IPS-11a (cell line): ENCODE measurements at regions not wholly inside any gene's neighbourhood (a gene's known extent, or its start where the extent isn't known, plus 50 kb on each side); places are given as distances from the start of the nearest gene placed in this dataset.

Experiments
- H3K4me3 ChIP-seq: one replicate; pipeline ENCODE4 v1.5.1; 2013; ENCODE audit warnings: low read depth, low read length, control low read depth

- H3K4me3 ChIP-seq: no peak overlapping the region
Observed at GRCh38 chr13:55554741-55555140, 1586.0 kb upstream of the PRR20A start.

DNA sequence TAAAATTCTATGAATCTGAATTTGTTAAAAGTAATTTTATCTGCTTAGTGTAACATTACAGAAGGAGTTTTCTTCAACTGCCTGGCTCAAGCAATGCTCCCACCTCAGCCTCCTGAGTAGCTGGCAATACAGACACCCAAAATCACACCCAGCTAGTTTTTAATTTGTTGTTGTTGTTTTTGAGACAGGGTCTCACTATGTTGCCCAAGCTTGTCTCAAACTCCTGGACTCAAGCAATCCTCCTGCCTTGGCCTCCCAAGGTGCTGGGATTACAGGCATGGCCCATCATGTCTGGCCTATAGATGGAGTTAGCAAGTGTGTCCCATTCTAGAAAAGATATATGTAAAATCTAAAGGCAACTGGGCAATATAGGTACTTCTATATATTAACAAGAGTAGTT is 1580.4 kb upstream of the PRR20A start:
- H3K4me3 ChIP-seq: no peak overlapping the region

- no peak overlapping the region for H3K4me3 ChIP-seq
Observed at GRCh38 chr13:55563267-55563666, 1577.5 kb upstream of the PRR20A start.

GRCh38 chr13:55566334-55566733 is 1574.4 kb upstream of the PRR20A start:
- no peak overlapping the region for H3K4me3 ChIP-seq

DNA sequence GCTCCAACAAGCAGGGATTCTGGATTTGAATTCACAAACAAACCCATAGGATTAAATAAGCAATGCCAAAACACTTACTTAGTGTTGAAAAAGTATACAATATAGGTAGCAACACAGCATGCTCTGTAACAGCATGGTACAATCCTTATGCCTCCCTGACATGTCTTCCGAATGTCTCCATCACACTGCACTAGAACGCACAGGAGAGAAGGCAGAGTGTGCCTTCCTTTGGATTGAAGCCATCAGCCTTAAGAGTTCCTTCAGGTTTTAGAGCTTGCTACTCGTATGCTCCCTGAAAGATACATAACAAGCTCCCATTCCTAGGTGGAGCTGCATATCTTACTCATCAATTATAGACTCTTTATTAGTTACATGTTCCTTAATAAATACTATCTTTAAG is 1573.9 kb upstream of the PRR20A start:
- no peak overlapping the region for H3K4me3 ChIP-seq

GRCh38 chr13:55567721-55568625 is 1572.7 kb upstream of the PRR20A start:
- H3K4me3 ChIP-seq: no peak overlapping the region

- H3K4me3 ChIP-seq: no peak overlapping the region
Observed at GRCh38 chr13:55569082-55569481, 1571.6 kb upstream of the PRR20A start.

GRCh38 chr13:55569514-55569913 is 1571.2 kb upstream of the PRR20A start:
- no peak overlapping the region for H3K4me3 ChIP-seq

DNA sequence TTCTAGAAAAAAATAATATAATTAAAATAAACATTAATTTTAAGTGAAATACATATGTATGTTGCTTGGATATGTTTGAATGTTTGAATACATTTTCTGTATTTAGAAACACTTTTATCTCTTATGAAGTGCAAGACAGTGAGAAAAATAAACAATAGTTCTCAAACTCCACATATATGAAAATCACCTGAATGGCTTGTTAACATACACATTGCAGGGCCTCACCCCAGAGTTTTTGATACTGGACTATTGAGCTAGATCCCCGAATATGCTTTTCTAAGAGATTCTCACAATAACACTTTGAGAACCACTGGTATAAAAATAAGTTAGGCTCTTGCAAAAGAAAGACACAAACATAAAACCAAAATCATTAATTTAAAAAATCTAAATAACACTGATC is 1570.3 kb upstream of the PRR20A start:
- no peak overlapping the region for H3K4me3 ChIP-seq

DNA sequence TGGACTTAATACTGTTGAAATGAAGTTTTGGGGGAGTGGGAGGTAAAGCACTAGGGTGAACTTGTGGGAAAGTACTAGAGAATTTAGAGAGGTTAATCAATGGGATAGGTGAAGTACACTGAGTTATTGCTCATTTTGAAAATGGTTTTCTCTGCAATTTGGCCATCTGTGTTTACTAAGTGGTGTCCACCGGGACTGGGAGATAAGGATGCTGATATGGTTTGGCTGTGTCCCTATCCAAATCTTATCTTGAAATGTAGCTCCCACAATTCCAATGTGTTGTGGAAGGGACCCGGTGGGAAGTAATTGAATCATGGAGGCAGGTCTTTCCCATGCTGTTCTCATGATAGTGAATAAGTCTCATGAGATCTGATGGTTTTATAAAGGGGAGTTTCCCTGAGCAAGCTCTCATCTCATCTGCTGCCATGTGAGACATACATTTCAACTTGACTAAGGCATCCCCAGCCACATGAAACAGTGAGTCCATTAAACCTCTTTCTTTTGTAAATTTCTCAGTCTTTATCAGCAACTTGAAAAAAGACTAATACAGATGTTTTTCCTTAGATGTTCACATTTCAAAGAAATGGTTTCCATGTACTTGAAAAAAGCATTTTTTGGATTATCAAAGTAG is 1569.4 kb upstream of the PRR20A start:
- H3K4me3 ChIP-seq: no peak overlapping the region

GRCh38 chr13:55572408-55572807 is 1568.3 kb upstream of the PRR20A start:
- H3K4me3 ChIP-seq: no peak overlapping the region

- H3K4me3 ChIP-seq: no peak overlapping the region
Observed at GRCh38 chr13:55572862-55573261, 1567.9 kb upstream of the PRR20A start.

DNA sequence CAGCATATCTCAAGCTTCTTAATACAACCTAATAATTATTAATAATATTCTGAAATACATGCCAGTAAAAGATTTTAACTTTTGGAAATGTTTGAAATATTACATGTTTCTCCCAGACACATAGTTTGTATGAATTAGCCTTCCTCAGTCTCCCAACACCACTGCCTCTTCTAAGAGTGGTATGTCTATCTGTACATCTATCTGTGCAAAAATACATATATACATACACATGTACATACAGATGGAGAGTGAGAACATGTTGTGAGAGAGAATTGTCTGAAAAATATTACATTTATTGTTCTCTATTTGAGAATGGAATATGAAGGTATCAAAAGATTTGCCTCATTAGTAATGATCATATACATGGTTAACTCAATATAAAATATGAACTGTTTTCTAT is 1567.2 kb upstream of the PRR20A start:
- no peak overlapping the region for H3K4me3 ChIP-seq

DNA sequence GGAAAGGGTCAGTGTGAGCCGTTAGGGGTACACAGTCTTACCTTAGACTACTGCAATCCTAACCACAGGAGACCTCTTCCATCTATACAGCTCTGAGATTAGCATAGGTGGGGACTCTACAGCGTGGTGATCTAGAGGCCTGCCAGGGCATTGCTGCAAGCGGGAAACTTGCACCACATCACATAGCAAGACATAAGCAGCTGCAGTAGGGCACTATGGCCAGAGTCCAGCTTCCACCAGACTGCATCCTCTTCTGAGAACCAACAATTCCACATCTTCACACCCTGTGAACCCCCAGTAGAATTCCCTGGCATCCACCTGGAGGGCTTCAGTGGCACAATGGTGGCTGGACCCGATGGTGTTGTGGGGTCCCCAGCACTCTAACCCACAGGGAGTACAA is 1564.3 kb upstream of the PRR20A start:
- peak overlapping the region; percentile 60 for H3K4me3 ChIP-seq

- H3K4me3 ChIP-seq: peak overlapping the region; percentile 60
Observed at GRCh38 chr13:55577082-55577846, 1563.5 kb upstream of the PRR20A start.

DNA sequence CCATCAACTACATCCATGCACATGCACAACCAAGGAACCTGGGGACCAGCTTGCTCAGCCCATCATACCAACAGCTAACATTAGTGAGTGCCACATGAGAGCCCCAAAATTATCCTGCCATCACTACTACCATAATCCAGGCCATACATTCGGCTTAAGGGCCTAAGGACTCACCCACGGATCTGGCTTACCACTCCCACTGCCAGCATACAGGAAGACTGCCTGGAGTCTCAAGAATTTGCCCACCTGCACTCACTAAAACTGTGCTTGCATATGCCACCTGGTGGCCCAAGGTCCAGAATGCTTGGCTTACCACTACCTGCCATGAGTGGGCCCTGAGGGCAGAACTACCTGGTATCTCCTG is 1562.9 kb upstream of the PRR20A start:
- H3K4me3 ChIP-seq: peak overlapping the region; percentile 60

- H3K4me3 ChIP-seq: peak overlapping the region; percentile 47
Observed at GRCh38 chr13:55582294-55582693, 1558.4 kb upstream of the PRR20A start.

- peak overlapping the region; percentile 0 for H3K4me3 ChIP-seq
Observed at GRCh38 chr13:55583953-55584593, 1556.6 kb upstream of the PRR20A start.

- H3K4me3 ChIP-seq: no peak overlapping the region
Observed at GRCh38 chr13:55602784-55603183, 1537.9 kb upstream of the PRR20A start.

DNA sequence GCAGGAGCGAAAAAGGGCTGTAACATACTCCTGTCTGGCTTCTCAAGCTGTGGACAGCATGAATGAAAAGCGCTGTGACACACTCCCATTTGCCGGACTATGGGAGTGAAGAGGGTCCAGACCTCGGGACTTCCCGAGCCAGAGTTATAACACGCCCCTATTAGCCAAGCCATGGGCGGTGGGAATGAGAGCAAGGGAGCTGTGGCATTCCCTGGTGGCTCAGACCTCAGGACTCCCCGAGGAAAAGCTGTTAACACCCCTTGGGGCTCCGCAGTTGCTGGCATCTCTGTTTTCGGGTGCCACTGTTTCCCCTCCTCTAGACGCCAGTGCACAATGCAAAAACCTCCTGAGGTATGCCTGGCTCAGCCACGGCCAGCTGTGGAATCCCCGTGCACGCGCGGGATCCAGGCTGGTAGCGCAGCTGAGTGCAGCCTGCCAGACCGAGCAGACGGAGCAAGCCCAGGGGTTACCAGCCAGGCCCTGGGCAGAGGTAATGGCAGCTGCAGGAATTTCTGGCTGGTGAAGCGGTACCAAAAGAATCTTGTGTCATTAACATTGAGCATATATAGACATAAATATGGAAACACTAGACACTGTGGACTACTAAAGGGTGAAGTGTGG is 1534.6 kb upstream of the PRR20A start:
- no peak overlapping the region for H3K4me3 ChIP-seq
